ENCODE measurements at regions not wholly inside any gene's neighbourhood (a gene's known extent, or its start where the extent isn't known, plus 50 kb on each side); places are given as distances from the start of the nearest gene placed in this dataset.

DNA sequence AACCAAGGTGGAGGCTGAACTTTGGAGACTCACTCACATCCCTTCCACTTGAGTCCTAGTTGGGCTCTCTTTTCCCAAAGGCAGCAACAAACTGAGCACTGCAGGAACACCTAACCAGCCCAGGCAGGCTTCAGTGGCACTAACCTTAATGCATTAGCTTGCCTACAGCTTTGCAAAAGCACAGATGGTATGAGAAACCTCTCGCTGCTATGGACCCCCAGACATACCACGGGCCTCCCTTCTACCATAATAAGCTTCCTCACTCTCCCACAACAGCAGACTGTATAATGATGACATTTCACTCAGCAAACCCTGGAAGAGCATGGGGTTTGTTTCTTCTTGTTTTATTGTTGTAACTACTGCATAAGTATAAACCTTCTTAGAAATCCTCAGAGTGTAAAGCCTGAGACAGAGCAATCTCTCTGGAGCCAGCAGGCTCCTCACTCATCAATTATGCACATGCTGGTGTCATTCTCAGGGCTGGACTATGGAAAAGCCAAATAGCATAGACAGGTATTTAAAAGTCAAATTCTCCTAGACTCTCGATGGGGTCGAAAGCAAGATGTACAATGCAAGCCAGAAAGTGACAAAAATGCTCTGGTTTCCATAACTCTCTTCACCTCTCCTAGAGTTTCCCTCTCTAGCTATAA, 167.6 kb downstream of the NXPE2 start:
- ChIA-PET POLR2A (no interaction called here), CTCF (no interaction called here)
- no peaks in the 10 kb centered on the region for H3K4me1 ChIP-seq (ENCODE audit: control insufficient read depth in 1 of 2, extremely low read depth in 1 of 2, insufficient read depth in 2 of 2, low read length in 2 of 2)
- Mint-ChIP-seq H3K4me1 (peaks cover 0 to 6% (median 2%) of the 10 kb centered on the region in 3 donors), H3K4me3 (no peak overlapping the region), H3K27me3 (peaks cover 4 to 13% of the 10 kb centered on the region in 2 donors), H3K27ac (no peak overlapping the region), H3K9me3 (no peaks in the 10 kb centered on the region), H3K36me3 (no peaks in the 10 kb centered on the region)
- ATAC-seq (replicated peaks in 1 of 4) = no peak
- peaks cover 0 to 2% of the 10 kb centered on the region in 2 experiments for H3K27me3 ChIP-seq (replicated peaks in 1 of 2; ENCODE audit: control insufficient read depth in 2 of 2, extremely low read depth in 1 of 2, insufficient read depth in 2 of 2, low read length in 1 of 2)
- DNase-seq = no peak
- H3K4me3 ChIP-seq (ENCODE audit: control insufficient read depth in 1 of 2, extremely low read depth in 1 of 2, low read length in 1 of 2) = no peak overlapping the region
- no peaks in the 10 kb centered on the region for H3K36me3 ChIP-seq (ENCODE audit: control insufficient read depth in 2 of 2, extremely low read depth in 1 of 2, insufficient read depth in 1 of 2, low read length in 1 of 2)
- H3K27ac ChIP-seq (ENCODE audit: low read length) = no peak overlapping the region
- 80% methylated on average over 1 of the region's 4 CpGs for WGBS (ENCODE audit: insufficient coverage)
- no peaks in the 10 kb centered on the region for H3K9me3 ChIP-seq

- 25% methylated on average over 1 of the region's 3 CpGs for WGBS (ENCODE audit: insufficient coverage)
- H3K27me3 ChIP-seq (replicated peaks in 1 of 2; ENCODE audit: control insufficient read depth in 2 of 2, extremely low read depth in 1 of 2, insufficient read depth in 2 of 2, low read length in 1 of 2) = peaks cover 0 to 2% of the 10 kb centered on the region in 2 experiments
- ATAC-seq (replicated peaks in 1 of 4) (no peak), DNase-seq (no peak)
- H3K4me3 ChIP-seq (ENCODE audit: control insufficient read depth in 1 of 2, extremely low read depth in 1 of 2, low read length in 1 of 2) = no peak overlapping the region
- Mint-ChIP-seq H3K9me3 (no peaks in the 10 kb centered on the region), H3K4me1 (peaks cover 0 to 6% (median 2%) of the 10 kb centered on the region in 3 donors), H3K4me3 (no peak overlapping the region), H3K27ac (no peak overlapping the region), H3K27me3 (peaks cover 4 to 13% of the 10 kb centered on the region in 2 donors), H3K36me3 (no peaks in the 10 kb centered on the region)
- H3K27ac ChIP-seq (ENCODE audit: low read length) = no peak overlapping the region
- no peaks in the 10 kb centered on the region for H3K36me3 ChIP-seq (ENCODE audit: control insufficient read depth in 2 of 2, extremely low read depth in 1 of 2, insufficient read depth in 1 of 2, low read length in 1 of 2)
- H3K9me3 ChIP-seq = no peaks in the 10 kb centered on the region
- ChIA-PET CTCF (no interaction called here), POLR2A (no interaction called here)
- no peaks in the 10 kb centered on the region for H3K4me1 ChIP-seq (ENCODE audit: control insufficient read depth in 1 of 2, extremely low read depth in 1 of 2, insufficient read depth in 2 of 2, low read length in 2 of 2)
Observed at GRCh38 chr11:114846416-114846791, 168.1 kb downstream of the NXPE2 start.

- H3K36me3 ChIP-seq (ENCODE audit: control insufficient read depth in 2 of 2, extremely low read depth in 1 of 2, insufficient read depth in 1 of 2, low read length in 1 of 2) = no peaks in the 10 kb centered on the region
- peaks cover 7 to 20% of the 10 kb centered on the region in 2 donors for H3K27me3 Mint-ChIP-seq
- CTCF ChIA-PET = no interaction called here
- no peaks in the 10 kb centered on the region for H3K9me3 ChIP-seq
- ATAC-seq (replicated peaks in 1 of 4) (no peak), DNase-seq (no peak)
- H3K4me3 Mint-ChIP-seq = no peak overlapping the region
- no peak overlapping the region for H3K4me3 ChIP-seq (ENCODE audit: control insufficient read depth in 1 of 2, extremely low read depth in 1 of 2, low read length in 1 of 2)
- POLR2A ChIA-PET = no interaction called here
- H3K36me3 Mint-ChIP-seq = no peaks in the 10 kb centered on the region
- H3K27ac ChIP-seq (ENCODE audit: low read length) = no peak overlapping the region
- WGBS (ENCODE audit: insufficient coverage) = 33% methylated on average over 7 of the region's 7 CpGs
- H3K9me3 Mint-ChIP-seq = no peaks in the 10 kb centered on the region
- no peak overlapping the region for H3K27ac Mint-ChIP-seq
- H3K4me1 Mint-ChIP-seq = peaks cover 0 to 6% (median 2%) of the 10 kb centered on the region in 3 donors
- H3K4me1 ChIP-seq (ENCODE audit: control insufficient read depth in 1 of 2, extremely low read depth in 1 of 2, insufficient read depth in 2 of 2, low read length in 2 of 2) = no peaks in the 10 kb centered on the region
- peaks cover 0 to 2% of the 10 kb centered on the region in 2 experiments for H3K27me3 ChIP-seq (replicated peaks in 1 of 2; ENCODE audit: control insufficient read depth in 2 of 2, extremely low read depth in 1 of 2, insufficient read depth in 2 of 2, low read length in 1 of 2)
Observed at GRCh38 chr11:114847306-114847975, 169.1 kb downstream of the NXPE2 start.

DNA sequence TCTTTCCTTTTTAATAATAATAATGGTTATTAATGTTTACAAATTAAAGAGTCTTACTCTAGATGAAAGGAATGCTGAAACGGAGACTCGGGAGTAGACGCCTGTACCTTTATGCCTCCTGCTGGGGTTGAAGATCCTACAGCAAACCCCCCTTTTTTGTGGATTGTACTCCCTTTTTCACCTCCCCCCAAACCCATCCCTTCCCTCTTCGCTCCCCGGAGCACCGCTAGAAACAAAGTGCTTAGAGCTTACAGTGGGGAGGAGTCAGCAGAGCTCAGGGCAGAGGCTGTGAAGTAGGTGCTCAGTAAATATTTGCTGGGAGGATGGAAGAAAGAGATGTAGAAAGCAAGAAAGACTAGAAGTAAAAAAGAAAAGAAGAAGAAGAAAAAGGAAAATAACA, 169.7 kb downstream of the NXPE2 start:
- Mint-ChIP-seq H3K36me3 (no peaks in the 10 kb centered on the region), H3K4me3 (no peak overlapping the region), H3K4me1 (peaks cover 0 to 6% (median 2%) of the 10 kb centered on the region in 3 donors), H3K27ac (no peak overlapping the region), H3K9me3 (no peaks in the 10 kb centered on the region), H3K27me3 (peaks cover 7 to 21% of the 10 kb centered on the region in 2 donors)
- Histone ChIP-seq H3K4me3 (ENCODE audit: control insufficient read depth in 1 of 2, extremely low read depth in 1 of 2, low read length in 1 of 2) (no peak overlapping the region), H3K4me1 (ENCODE audit: control insufficient read depth in 1 of 2, extremely low read depth in 1 of 2, insufficient read depth in 2 of 2, low read length in 2 of 2) (no peaks in the 10 kb centered on the region), H3K36me3 (ENCODE audit: control insufficient read depth in 2 of 2, extremely low read depth in 1 of 2, insufficient read depth in 1 of 2, low read length in 1 of 2) (no peaks in the 10 kb centered on the region), H3K9me3 (no peaks in the 10 kb centered on the region), H3K27me3 (replicated peaks in 1 of 2; ENCODE audit: control insufficient read depth in 2 of 2, extremely low read depth in 1 of 2, insufficient read depth in 2 of 2, low read length in 1 of 2) (peaks cover 0 to 2% of the 10 kb centered on the region in 2 experiments), H3K27ac (ENCODE audit: low read length) (no peak overlapping the region)
- POLR2A ChIA-PET = no interaction called here
- CTCF ChIA-PET = no interaction called here
- WGBS (ENCODE audit: insufficient coverage) = no CpG with 5 or more reads among the region's 6 CpGs
- DNase-seq (no peak), ATAC-seq (replicated peaks in 1 of 4) (no peak)

- CTCF ChIA-PET = no interaction called here
- peaks cover 2 to 21% (median 3%) of the 10 kb centered on the region in 3 donors for H3K9me3 Mint-ChIP-seq
- peaks cover 3 to 6% of the 10 kb centered on the region in 2 donors for H3K27me3 Mint-ChIP-seq
- 25% methylated on average over 1 of the region's 4 CpGs for WGBS (ENCODE audit: insufficient coverage)
- no peaks in the 10 kb centered on the region for H3K9me3 ChIP-seq
- no peak for ATAC-seq (replicated peaks in 1 of 4)
- no peaks in the 10 kb centered on the region for H3K36me3 Mint-ChIP-seq
- H3K27ac Mint-ChIP-seq = no peak overlapping the region
- no peak overlapping the region for H3K27ac ChIP-seq (ENCODE audit: low read length)
- H3K36me3 ChIP-seq (ENCODE audit: control insufficient read depth in 2 of 2, extremely low read depth in 1 of 2, insufficient read depth in 1 of 2, low read length in 1 of 2) = no peaks in the 10 kb centered on the region
- H3K27me3 ChIP-seq (replicated peaks in 1 of 2; ENCODE audit: control insufficient read depth in 2 of 2, extremely low read depth in 1 of 2, insufficient read depth in 2 of 2, low read length in 1 of 2) = peaks cover 0 to 3% of the 10 kb centered on the region in 2 experiments
- no peak for DNase-seq
- H3K4me1 ChIP-seq (ENCODE audit: control insufficient read depth in 1 of 2, extremely low read depth in 1 of 2, insufficient read depth in 2 of 2, low read length in 2 of 2) = no peaks in the 10 kb centered on the region
- no peak overlapping the region for H3K4me3 ChIP-seq (ENCODE audit: control insufficient read depth in 1 of 2, extremely low read depth in 1 of 2, low read length in 1 of 2)
- no peaks in the 10 kb centered on the region for H3K4me1 Mint-ChIP-seq
- H3K4me3 Mint-ChIP-seq = no peak overlapping the region
- POLR2A ChIA-PET = no interaction called here
Observed at GRCh38 chr11:114857281-114857680, 179.0 kb downstream of the NXPE2 start.

GRCh38 chr11:114864896-114865295, 186.6 kb downstream of the NXPE2 start:
- ChIA-PET CTCF (no interaction called here), POLR2A (no interaction called here)
- ATAC-seq (replicated peaks in 1 of 4) (no peak), DNase-seq (no peak)
- Histone ChIP-seq H3K27me3 (replicated peaks in 1 of 2; ENCODE audit: control insufficient read depth in 2 of 2, extremely low read depth in 1 of 2, insufficient read depth in 2 of 2, low read length in 1 of 2) (peaks cover 0 to 3% of the 10 kb centered on the region in 2 experiments), H3K36me3 (ENCODE audit: control insufficient read depth in 2 of 2, extremely low read depth in 1 of 2, insufficient read depth in 1 of 2, low read length in 1 of 2) (no peaks in the 10 kb centered on the region), H3K27ac (ENCODE audit: low read length) (no peak overlapping the region), H3K4me1 (ENCODE audit: control insufficient read depth in 1 of 2, extremely low read depth in 1 of 2, insufficient read depth in 2 of 2, low read length in 2 of 2) (no peaks in the 10 kb centered on the region), H3K9me3 (no peaks in the 10 kb centered on the region), H3K4me3 (ENCODE audit: control insufficient read depth in 1 of 2, extremely low read depth in 1 of 2, low read length in 1 of 2) (no peak overlapping the region)
- 50% methylated on average over 1 of the region's 2 CpGs for WGBS (ENCODE audit: insufficient coverage)
- Mint-ChIP-seq H3K4me1 (no peaks in the 10 kb centered on the region), H3K27me3 (peaks cover 7% of the 10 kb centered on the region in 2 donors), H3K9me3 (peaks cover 0 to 5% (median under 1%) of the 10 kb centered on the region in 3 donors), H3K36me3 (no peaks in the 10 kb centered on the region), H3K27ac (no peak overlapping the region), H3K4me3 (no peak overlapping the region)

All from T-cell (primary cell).